Right atrium auricular region (tissue), 2 donors: ENCODE measurements at regions not wholly inside any gene's neighbourhood (a gene's known extent, or its start where the extent isn't known, plus 50 kb on each side); places are given as distances from the start of the nearest gene placed in this dataset.

ENCODE experiments used
- DNase-seq: peaks from one replicate; pipeline ENCODE4 v3.0.0-alpha.2; 2019; ENCODE audit warnings: low spot score
- H3K27ac ChIP-seq, 2 donors: fragments of 200-600 bp; sonication (generic); 1 replicate in 1 of 2; 2 replicates in 1 of 2; pipeline ENCODE4 v1.5.1; 2016 to 2019
- H3K27me3 ChIP-seq, 2 donors: fragments of 200-600 bp; sonication (generic); one replicate each; pipeline versions ENCODE4 v1.5.1 to v1.6.0; 2017 to 2019
- H3K36me3 ChIP-seq: fragments of 200-600 bp; sonication (generic); one replicate; pipeline ENCODE4 v1.5.1; 2016
- H3K4me1 ChIP-seq, 2 donors: fragments of 200-600 bp; sonication (generic); one replicate each; pipeline versions ENCODE4 v1.5.1 to v1.6.0; 2017 to 2019
- H3K4me3 ChIP-seq, 2 donors: fragments of 200-600 bp; sonication (generic); 1 replicate in 1 of 2; 2 replicates in 1 of 2; pipeline ENCODE4 v1.5.1; 2017 to 2019; ENCODE audit warnings: mild to moderate bottlenecking in 1 of 2, moderate library complexity in 1 of 2
- H3K9me3 ChIP-seq, 2 donors: fragments of 200-600 bp; sonication (generic); one replicate each; pipeline ENCODE4 v1.5.1; 2019
- TF ChIP-seq, protein P1 (sequence below), 2 donors: fragments of 200-600 bp; sonication (generic); IDR thresholded peaks; one replicate each; pipeline ENCODE4 v1.5.1; 2019; ENCODE audit warnings: antibody characterized with exemption in 2 of 2

DNA sequence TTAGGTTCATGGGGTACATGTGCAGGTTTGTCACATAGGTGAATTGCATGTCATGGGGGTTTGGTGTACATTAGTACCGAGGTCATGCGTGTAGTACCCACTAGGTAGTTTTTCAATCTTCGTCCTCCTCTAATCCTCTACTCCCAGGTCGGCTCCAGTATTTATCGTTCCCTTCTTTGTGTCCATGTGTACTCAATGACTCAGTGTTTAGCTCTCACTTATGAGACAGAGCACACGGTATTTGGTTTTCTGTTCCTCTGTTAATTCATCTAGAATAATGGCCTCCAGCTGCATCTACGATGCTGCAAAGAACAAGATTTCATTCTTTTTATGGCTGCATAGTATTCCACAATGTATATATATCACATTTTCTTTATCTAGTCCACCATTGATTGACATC, 850.9 kb upstream of the MDGA2 start:
- no peaks in the 10 kb centered on the region for H3K9me3 ChIP-seq
- no peak for DNase-seq
- TF ChIP-seq, protein P1, sequence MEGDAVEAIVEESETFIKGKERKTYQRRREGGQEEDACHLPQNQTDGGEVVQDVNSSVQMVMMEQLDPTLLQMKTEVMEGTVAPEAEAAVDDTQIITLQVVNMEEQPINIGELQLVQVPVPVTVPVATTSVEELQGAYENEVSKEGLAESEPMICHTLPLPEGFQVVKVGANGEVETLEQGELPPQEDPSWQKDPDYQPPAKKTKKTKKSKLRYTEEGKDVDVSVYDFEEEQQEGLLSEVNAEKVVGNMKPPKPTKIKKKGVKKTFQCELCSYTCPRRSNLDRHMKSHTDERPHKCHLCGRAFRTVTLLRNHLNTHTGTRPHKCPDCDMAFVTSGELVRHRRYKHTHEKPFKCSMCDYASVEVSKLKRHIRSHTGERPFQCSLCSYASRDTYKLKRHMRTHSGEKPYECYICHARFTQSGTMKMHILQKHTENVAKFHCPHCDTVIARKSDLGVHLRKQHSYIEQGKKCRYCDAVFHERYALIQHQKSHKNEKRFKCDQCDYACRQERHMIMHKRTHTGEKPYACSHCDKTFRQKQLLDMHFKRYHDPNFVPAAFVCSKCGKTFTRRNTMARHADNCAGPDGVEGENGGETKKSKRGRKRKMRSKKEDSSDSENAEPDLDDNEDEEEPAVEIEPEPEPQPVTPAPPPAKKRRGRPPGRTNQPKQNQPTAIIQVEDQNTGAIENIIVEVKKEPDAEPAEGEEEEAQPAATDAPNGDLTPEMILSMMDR (IDR thresholded peaks at IDR 0.05): no peak
- H3K4me3 ChIP-seq: no peak overlapping the region
- no peaks in the 10 kb centered on the region for H3K4me1 ChIP-seq
- no peak overlapping the region for H3K27ac ChIP-seq
- H3K27me3 ChIP-seq: no peaks in the 10 kb centered on the region
- H3K36me3 ChIP-seq: no peaks in the 10 kb centered on the region

DNA sequence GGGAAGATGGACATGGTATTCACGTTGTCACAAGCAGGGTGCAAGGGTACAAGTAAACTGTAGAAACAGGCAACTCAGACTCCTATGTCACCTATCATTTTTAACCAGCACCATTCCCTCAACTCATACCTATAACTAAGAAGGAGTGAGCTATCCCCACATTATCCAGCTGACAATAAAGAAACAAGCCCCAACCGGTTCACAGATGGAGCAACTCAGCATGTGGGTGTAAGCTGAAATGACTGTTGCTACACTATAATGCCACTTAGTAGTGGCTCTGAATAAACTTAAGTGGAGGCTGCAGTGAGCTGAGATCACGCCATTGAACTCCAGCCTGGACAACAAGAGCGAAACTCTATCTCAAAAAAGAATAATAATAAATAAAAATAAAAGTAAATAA, 829.5 kb upstream of the MDGA2 start:
- Histone ChIP-seq H3K27me3 (no peaks in the 10 kb centered on the region), H3K4me3 (no peak overlapping the region), H3K4me1 (no peaks in the 10 kb centered on the region), H3K27ac (no peak overlapping the region), H3K9me3 (no peaks in the 10 kb centered on the region), H3K36me3 (no peaks in the 10 kb centered on the region)
- TF ChIP-seq, protein P1 (IDR thresholded peaks at IDR 0.05): no peak
- no peak for DNase-seq

DNA sequence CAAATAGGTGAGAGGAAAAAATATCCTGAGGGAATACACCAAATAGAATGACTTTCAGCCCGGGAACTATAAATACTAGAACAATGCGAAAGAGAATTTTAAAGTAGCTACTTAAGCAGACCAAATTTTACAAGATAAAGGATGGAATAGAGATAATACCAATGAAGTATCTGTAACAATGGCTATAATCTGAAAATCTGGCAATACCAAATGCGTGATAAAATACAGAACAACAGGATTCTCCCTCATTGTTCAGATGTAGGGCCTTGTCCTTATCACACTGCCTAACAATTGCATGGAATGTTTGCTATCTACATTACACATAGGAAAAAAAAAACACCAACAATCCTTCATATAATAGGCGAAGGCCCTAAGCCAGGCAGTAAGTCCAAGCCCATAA, 815.4 kb upstream of the MDGA2 start:
- H3K9me3 ChIP-seq: no peaks in the 10 kb centered on the region
- H3K27me3 ChIP-seq: no peaks in the 10 kb centered on the region
- H3K27ac ChIP-seq: no peak overlapping the region
- DNase-seq: no peak
- no peaks in the 10 kb centered on the region for H3K36me3 ChIP-seq
- TF ChIP-seq, protein P1 (IDR thresholded peaks at IDR 0.05): no peak
- no peak overlapping the region for H3K4me3 ChIP-seq
- H3K4me1 ChIP-seq: no peaks in the 10 kb centered on the region

DNA sequence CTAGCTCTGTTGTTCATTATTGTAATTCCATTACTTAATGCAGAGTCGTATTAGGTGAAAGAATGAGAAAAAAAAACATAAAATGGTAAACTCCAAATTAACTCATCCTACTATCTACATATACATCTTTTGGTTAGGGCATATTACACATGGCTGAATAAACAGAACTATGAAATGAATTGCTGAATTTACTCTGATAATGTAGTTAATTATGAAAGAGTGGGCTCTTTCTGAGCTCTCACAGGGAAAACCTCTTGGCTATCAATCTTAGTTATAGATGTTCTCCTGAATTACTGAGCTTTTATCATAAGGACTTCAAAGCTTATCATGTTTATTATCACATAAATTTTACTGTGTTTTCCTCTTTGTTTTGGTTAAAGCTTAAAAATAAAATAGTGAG, 798.5 kb upstream of the MDGA2 start:
- H3K27ac ChIP-seq: no peak overlapping the region
- no peaks in the 10 kb centered on the region for H3K4me1 ChIP-seq
- no peak overlapping the region for H3K4me3 ChIP-seq
- peaks cover 0 to 5% of the 10 kb centered on the region in 2 donors for H3K9me3 ChIP-seq
- no peak for DNase-seq
- TF ChIP-seq, protein P1 (IDR thresholded peaks at IDR 0.05): no peak
- no peaks in the 10 kb centered on the region for H3K27me3 ChIP-seq
- no peaks in the 10 kb centered on the region for H3K36me3 ChIP-seq

DNA sequence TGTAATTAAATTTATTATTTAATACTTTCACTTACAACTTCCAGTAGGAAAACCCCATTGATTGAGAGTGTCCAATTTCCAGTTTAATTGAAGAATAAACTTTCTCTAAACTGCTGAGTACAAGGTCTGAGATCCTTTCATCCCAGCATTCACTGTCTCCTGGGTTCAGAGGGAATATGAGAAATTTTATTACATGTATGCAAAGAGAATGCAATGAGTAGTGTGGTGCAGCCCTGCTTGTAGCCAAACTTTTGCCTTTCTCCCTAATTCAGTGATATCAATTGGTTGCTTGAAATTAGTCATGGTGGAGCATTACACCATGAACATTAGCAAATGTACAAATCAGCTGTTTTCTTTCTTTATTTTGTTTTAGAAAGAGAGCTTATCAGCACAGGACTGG, 780.6 kb upstream of the MDGA2 start:
- Histone ChIP-seq H3K9me3 (no peaks in the 10 kb centered on the region), H3K27ac (no peak overlapping the region), H3K4me1 (no peaks in the 10 kb centered on the region), H3K27me3 (no peaks in the 10 kb centered on the region), H3K4me3 (no peak overlapping the region), H3K36me3 (no peaks in the 10 kb centered on the region)
- no peak for DNase-seq
- TF ChIP-seq, protein P1 (IDR thresholded peaks at IDR 0.05): no peak

DNA sequence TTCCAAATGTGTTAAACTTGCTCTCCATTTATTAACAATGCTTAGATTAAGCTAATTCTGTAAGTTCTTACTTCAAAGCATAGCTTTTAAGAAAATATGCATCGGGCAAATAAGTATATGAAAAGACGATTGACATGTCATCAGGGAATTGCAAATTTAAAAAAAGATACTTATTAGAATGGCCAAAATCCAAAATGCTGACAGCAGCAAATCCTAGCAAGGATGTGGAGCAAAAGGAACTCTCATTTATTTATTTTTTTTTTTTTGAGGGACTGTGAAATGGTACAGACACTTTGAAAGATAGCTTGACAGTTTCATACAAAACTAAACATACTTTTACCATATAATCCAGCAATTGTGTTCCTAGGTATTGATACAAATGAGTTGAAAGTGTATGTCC, 779.5 kb upstream of the MDGA2 start:
- H3K27ac ChIP-seq: no peak overlapping the region
- DNase-seq: no peak
- H3K9me3 ChIP-seq: no peaks in the 10 kb centered on the region
- no peak overlapping the region for H3K4me3 ChIP-seq
- H3K27me3 ChIP-seq: no peaks in the 10 kb centered on the region
- no peaks in the 10 kb centered on the region for H3K36me3 ChIP-seq
- no peaks in the 10 kb centered on the region for H3K4me1 ChIP-seq
- TF ChIP-seq, protein P1 (IDR thresholded peaks at IDR 0.05): no peak
